D721Med (cell line): ENCODE measurements at regions not wholly inside any gene's neighbourhood (a gene's known extent, or its start where the extent isn't known, plus 50 kb on each side); places are given as distances from the start of the nearest gene placed in this dataset.

ENCODE experiments used
- DNase-seq: peaks from one replicate; pipeline ENCODE4 v3.0.0; 2011; ENCODE audit warnings: low spot score; ENCODE audit not compliant: insufficient read length
- FAIRE-seq: peaks from 2 replicates; lab custom pipeline; 2011; peaks lifted over from hg19 to GRCh38; lab: Jason Lieb, UNC
- CTCF ChIP-seq: IDR thresholded peaks from 2 replicates; pipeline ENCODE4 v1.5.1; 2012; ENCODE audit warnings: mild to moderate bottlenecking, control low read depth; ENCODE audit not compliant: insufficient read depth; ENCODE audit errors: missing control alignments

GRCh38 chr12:32997471-32997870 lies 100.9 kb upstream of the PKP2 start:
- FAIRE-seq (no peak), DNase-seq (no peak)
- TF ChIP-seq CTCF = no peak

GRCh38 chr12:32995623-32996022 lies 99.0 kb upstream of the PKP2 start:
- DNase-seq (no peak), FAIRE-seq (no peak)
- no peak for TF ChIP-seq CTCF

- TF ChIP-seq CTCF = no peak
- DNase-seq = no peak
These were observed 96.8 kb upstream of the PKP2 start for GRCh38 chr12:32993404-32993803.

GRCh38 chr12:32989705-32990104 lies 93.1 kb upstream of the PKP2 start:
- DNase-seq (no peak), FAIRE-seq (no peak)
- no peak for TF ChIP-seq CTCF

More at GRCh38 chr12:32993404-32993803, 96.8 kb upstream of the PKP2 start:
- no peak for FAIRE-seq

- no peak for TF ChIP-seq CTCF
- no peak for FAIRE-seq
- DNase-seq = no peak
These were observed 92.4 kb upstream of the PKP2 start for GRCh38 chr12:32988982-32989381.

- no peak for TF ChIP-seq CTCF
- DNase-seq = no peak
- no peak for FAIRE-seq
These were observed 90.9 kb upstream of the PKP2 start for GRCh38 chr12:32987512-32987911.

GRCh38 chr12:32983968-32984367 lies 87.4 kb upstream of the PKP2 start:
- TF ChIP-seq CTCF = no peak
- DNase-seq (no peak), FAIRE-seq (no peak)
